HUES64 (cell line): ENCODE measurements at regions not wholly inside any gene's neighbourhood (a gene's known extent, or its start where the extent isn't known, plus 50 kb on each side); places are given as distances from the start of the nearest gene placed in this dataset.
"Not testable (repeated sequence)": the region's sequence is repeated elsewhere in the genome, so short reads cannot be mapped to it uniquely, and the experiment has no call there.

Experiments
- H3K27ac ChIP-seq: 2 replicates; pipeline ENCODE4 v1.7.0; 2013; ENCODE audit warnings: low read depth, low read length, inconsistent platforms
- H3K27me3 ChIP-seq: 2 replicates; pipeline ENCODE4 v1.6.1; 2013; ENCODE audit warnings: mild to moderate bottlenecking, low read length; ENCODE audit not compliant: insufficient read depth
- H3K36me3 ChIP-seq: 2 replicates; pipeline ENCODE4 v1.6.1; 2013; ENCODE audit warnings: mild to moderate bottlenecking, low read length; ENCODE audit not compliant: insufficient read depth
- H3K4me1 ChIP-seq: 2 replicates; pipeline ENCODE4 v1.6.1; 2013; ENCODE audit warnings: mild to moderate bottlenecking, low read length, moderate library complexity; ENCODE audit not compliant: insufficient read depth
- H3K4me3 ChIP-seq: 2 replicates; pipeline ENCODE4 v1.5.1; 2013; ENCODE audit warnings: mild to moderate bottlenecking, low read length, moderate library complexity
- H3K9ac ChIP-seq: 2 replicates; pipeline ENCODE4 v1.6.1; 2013; ENCODE audit warnings: mild to moderate bottlenecking, low read depth, low read length
- H3K9me3 ChIP-seq: 2 replicates; pipeline ENCODE4 v1.6.1; 2013; ENCODE audit warnings: low read depth, low read length; ENCODE audit not compliant: insufficient read depth
- WGBS: fragments of 150-250, 120-280 bp; methylation state at CpG from one replicate; pipeline ENCODE4 v1.1.7; 2013; ENCODE audit warnings: missing lambda C conversion rate; 5-methylcytosine and 5-hydroxymethylcytosine counted together

GRCh38 chr2:87524619-87525188 is 223.2 kb upstream of the PLGLB2 start:
- not testable (repeated sequence) for H3K4me1 ChIP-seq, H3K9ac ChIP-seq, H3K36me3 ChIP-seq, H3K27ac ChIP-seq, H3K4me3 ChIP-seq, H3K27me3 ChIP-seq, H3K9me3 ChIP-seq
- WGBS: 90% methylated on average over 4 of the region's 5 CpGs

GRCh38 chr2:87525497-87525991 is 222.3 kb upstream of the PLGLB2 start:
- not testable (repeated sequence) for H3K36me3 ChIP-seq, H3K27ac ChIP-seq
- WGBS: 85% methylated on average over 3 of the region's 5 CpGs

GRCh38 chr2:87526258-87526657 is 221.6 kb upstream of the PLGLB2 start:
- not testable (repeated sequence) for H3K4me3 ChIP-seq, H3K27ac ChIP-seq, H3K36me3 ChIP-seq, H3K9me3 ChIP-seq, H3K4me1 ChIP-seq, H3K27me3 ChIP-seq, H3K9ac ChIP-seq
- WGBS: no CpG with 5 or more reads among the region's 5 CpGs

More at GRCh38 chr2:87525497-87525991, 222.3 kb upstream of the PLGLB2 start:
- not testable (repeated sequence) for H3K9ac ChIP-seq, H3K27me3 ChIP-seq, H3K9me3 ChIP-seq, H3K4me1 ChIP-seq, H3K4me3 ChIP-seq

GRCh38 chr2:87531968-87532715 is 215.7 kb upstream of the PLGLB2 start:
- not testable (repeated sequence) for H3K27me3 ChIP-seq, H3K27ac ChIP-seq, H3K9ac ChIP-seq, H3K4me1 ChIP-seq, H3K4me3 ChIP-seq, H3K36me3 ChIP-seq, H3K9me3 ChIP-seq
- 80% methylated on average over 3 of the region's 7 CpGs for WGBS

GRCh38 chr2:87533390-87534272 is 214.3 kb upstream of the PLGLB2 start:
- H3K27me3 ChIP-seq, H3K9me3 ChIP-seq, H3K4me3 ChIP-seq, H3K4me1 ChIP-seq, H3K27ac ChIP-seq, H3K9ac ChIP-seq, H3K36me3 ChIP-seq: not testable (repeated sequence)
- WGBS: 93% methylated on average over 5 of the region's 9 CpGs

GRCh38 chr2:87534273-87534889 is 213.5 kb upstream of the PLGLB2 start:
- not testable (repeated sequence) for H3K27ac ChIP-seq, H3K27me3 ChIP-seq, H3K4me1 ChIP-seq, H3K9me3 ChIP-seq, H3K9ac ChIP-seq, H3K4me3 ChIP-seq, H3K36me3 ChIP-seq
- 93% methylated on average over 5 of the region's 14 CpGs for WGBS

- not testable (repeated sequence) for H3K27ac ChIP-seq, H3K36me3 ChIP-seq, H3K4me3 ChIP-seq, H3K9me3 ChIP-seq, H3K4me1 ChIP-seq, H3K27me3 ChIP-seq, H3K9ac ChIP-seq
- 71% methylated on average over 4 of the region's 5 CpGs for WGBS
These were observed 211.5 kb upstream of the PLGLB2 start for GRCh38 chr2:87536427-87536826.

- H3K9ac ChIP-seq: not testable (repeated sequence)
These were observed 210.6 kb upstream of the PLGLB2 start for GRCh38 chr2:87537251-87537671.

GRCh38 chr2:87538268-87538667 is 209.6 kb upstream of the PLGLB2 start:
- WGBS: 100% methylated on average over 1 of the region's 12 CpGs
- H3K4me1 ChIP-seq, H3K4me3 ChIP-seq: not testable (repeated sequence)

More at GRCh38 chr2:87537251-87537671, 210.6 kb upstream of the PLGLB2 start:
- not testable (repeated sequence) for H3K27ac ChIP-seq, H3K27me3 ChIP-seq, H3K9me3 ChIP-seq, H3K36me3 ChIP-seq, H3K4me3 ChIP-seq, H3K4me1 ChIP-seq
- 95% methylated on average over 7 of the region's 8 CpGs for WGBS

GRCh38 chr2:87539151-87539943 is 208.5 kb upstream of the PLGLB2 start:
- 93% methylated on average over 3 of the region's 15 CpGs for WGBS
- not testable (repeated sequence) for H3K4me1 ChIP-seq, H3K27ac ChIP-seq, H3K27me3 ChIP-seq, H3K9ac ChIP-seq, H3K4me3 ChIP-seq, H3K36me3 ChIP-seq, H3K9me3 ChIP-seq

More at GRCh38 chr2:87538268-87538667, 209.6 kb upstream of the PLGLB2 start:
- not testable (repeated sequence) for H3K27ac ChIP-seq, H3K27me3 ChIP-seq, H3K9ac ChIP-seq, H3K36me3 ChIP-seq, H3K9me3 ChIP-seq
